CD4-positive, alpha-beta T cell (primary cell): ENCODE measurements at regions not wholly inside any gene's neighbourhood (a gene's known extent, or its start where the extent isn't known, plus 50 kb on each side); places are given as distances from the start of the nearest gene placed in this dataset.

Experiments
- ATAC-seq: fragments of 200-7000 bp; cut with Tn5 transposase; one replicate; pipeline ENCODE4 v1.10.0; 2022; ENCODE audit warnings: mild to moderate bottlenecking; ENCODE audit not compliant: poor library complexity
- CTCF ChIA-PET: fragments of 350-600 bp; sonication (Branson Sonifier 250); formaldehyde crosslinking; loops from one replicate; lab custom pipeline; 2021; ENCODE audit warnings: antibody characterized with exemption, inconsistent platforms; lab: Charles Lee
- POLR2A ChIA-PET: fragments of 350-600 bp; sonication (Branson Sonifier 250); formaldehyde crosslinking; loops from one replicate; lab custom pipeline; 2021; ENCODE audit warnings: antibody characterized with exemption, inconsistent platforms; lab: Charles Lee
- DNase-seq, 14 experiments: peaks; one replicate each; pipeline ENCODE4 v3.0.0-alpha.2; 2013 to 2020; ENCODE audit warnings: mixed read lengths in 2 of 14
- H3K27ac ChIP-seq, 2 donors: one replicate each; pipeline versions ENCODE4 v1.5.1 to v1.7.0; 2013; ENCODE audit warnings: low read length in 2 of 2, low read depth in 1 of 2, mild to moderate bottlenecking in 1 of 2
- H3K27me3 ChIP-seq, 2 experiments: 1 replicate in 1 of 2; 2 replicates in 1 of 2; pipeline versions ENCODE4 v1.6.1 to v1.7.0; 2013; ENCODE audit warnings: low read length in 2 of 2, control low read depth in 1 of 2, mild to moderate bottlenecking in 1 of 2, moderate library complexity in 1 of 2; ENCODE audit not compliant: insufficient read depth in 2 of 2, control insufficient read depth in 1 of 2
- H3K36me3 ChIP-seq: one replicate; pipeline ENCODE4 v1.6.1; 2013; ENCODE audit warnings: low read length, control low read depth; ENCODE audit not compliant: insufficient read depth
- H3K4me1 ChIP-seq: one replicate; pipeline ENCODE4 v1.6.1; 2013; ENCODE audit warnings: low read length, control low read depth; ENCODE audit not compliant: insufficient read depth
- H3K4me3 ChIP-seq: one replicate; pipeline ENCODE4 v1.5.1; 2013; ENCODE audit warnings: mild to moderate bottlenecking, low read length, moderate library complexity
- H3K9me3 ChIP-seq, 2 experiments: 1 replicate in 1 of 2; 2 replicates in 1 of 2; pipeline versions ENCODE4 v1.6.1 to v1.7.0; 2013; ENCODE audit warnings: low read length in 2 of 2, mild to moderate bottlenecking in 2 of 2, control low read depth in 1 of 2, moderate library complexity in 1 of 2; ENCODE audit not compliant: control insufficient read depth in 1 of 2, insufficient read depth in 1 of 2
- H3K27ac Mint-ChIP-seq: one replicate; pipeline ENCODE4 v1.8.0; 2020; ENCODE audit warnings: mixed read lengths
- H3K27me3 Mint-ChIP-seq: one replicate; pipeline ENCODE4 v1.8.0; 2021; ENCODE audit warnings: mixed read lengths
- H3K36me3 Mint-ChIP-seq: one replicate; pipeline ENCODE4 v1.8.0; 2021; ENCODE audit warnings: low read depth, mixed read lengths
- H3K4me1 Mint-ChIP-seq: one replicate; pipeline ENCODE4 v1.8.0; 2021; ENCODE audit warnings: low read depth, mixed read lengths
- H3K4me3 Mint-ChIP-seq: one replicate; pipeline ENCODE4 v1.8.0; 2020; ENCODE audit warnings: mild to moderate bottlenecking, mixed read lengths
- H3K9me3 Mint-ChIP-seq: one replicate; pipeline ENCODE4 v1.8.0; 2020; ENCODE audit warnings: mixed read lengths
- CTCF ChIP-seq: fragments of 200-600 bp; IDR thresholded peaks from one replicate; pipeline ENCODE4 v1.8.0; 2022; ENCODE audit warnings: antibody characterized with exemption, mild to moderate bottlenecking
- intact Hi-C, 2 experiments: fragments of 100-400 bp; cut with DNase I in 1 of 2; cut with micrococcal nuclease in 1 of 2; formaldehyde crosslinking; loops; one replicate each; pipeline versions ENCODE4 v1.15.1 to v1.9.0; 2023 to 2025; cut with DNase I, micrococcal nuclease

DNA sequence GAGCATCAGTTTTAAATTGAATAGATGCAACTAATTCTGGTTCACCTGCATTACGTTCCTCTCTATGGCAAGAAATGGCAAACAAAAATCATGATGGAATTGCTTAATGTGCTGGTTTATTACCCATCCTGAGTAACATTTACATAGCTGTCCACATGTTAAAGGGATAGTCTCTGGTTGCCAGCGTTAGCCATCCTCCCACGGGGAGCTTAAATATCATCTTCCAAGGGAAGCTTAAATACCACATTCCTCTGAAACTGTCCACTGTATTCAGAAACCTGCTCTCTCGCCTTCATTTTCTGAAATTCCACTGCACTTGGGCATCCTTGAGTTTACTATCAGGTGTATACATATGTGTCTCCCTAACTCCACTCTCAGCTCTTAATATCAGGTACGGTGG lies 586.6 kb downstream of the TLL1 start:
- Histone ChIP-seq H3K4me1 (no peaks in the 10 kb centered on the region), H3K36me3 (no peaks in the 10 kb centered on the region), H3K9me3 (peaks cover 0 to 4% of the 10 kb centered on the region in 2 experiments), H3K4me3 (no peak overlapping the region), H3K27ac (no peak overlapping the region), H3K27me3 (no peaks in the 10 kb centered on the region)
- H3K36me3 Mint-ChIP-seq: no peaks in the 10 kb centered on the region
- H3K27ac Mint-ChIP-seq: no peak overlapping the region
- ChIA-PET CTCF (no interaction called here), POLR2A (no interaction called here)
- no peaks in the 10 kb centered on the region for H3K27me3 Mint-ChIP-seq
- no peak overlapping the region for H3K4me3 Mint-ChIP-seq
- no peaks in the 10 kb centered on the region for H3K4me1 Mint-ChIP-seq
- H3K9me3 Mint-ChIP-seq: peaks cover 10% of the 10 kb centered on the region
- intact Hi-C loops: no loop called here
- no peak for DNase-seq
- no peak for TF ChIP-seq CTCF
- no peak for ATAC-seq

- Histone ChIP-seq H3K4me1 (no peaks in the 10 kb centered on the region), H3K9me3 (no peaks in the 10 kb centered on the region), H3K27me3 (no peaks in the 10 kb centered on the region), H3K36me3 (no peaks in the 10 kb centered on the region), H3K27ac (no peak overlapping the region), H3K4me3 (no peak overlapping the region)
- no peak overlapping the region for H3K4me3 Mint-ChIP-seq
- POLR2A ChIA-PET: no interaction called here
- H3K4me1 Mint-ChIP-seq: no peaks in the 10 kb centered on the region
- H3K36me3 Mint-ChIP-seq: no peaks in the 10 kb centered on the region
- CTCF ChIA-PET: no interaction called here
- H3K9me3 Mint-ChIP-seq: peaks cover 3% of the 10 kb centered on the region
- intact Hi-C loops: no loop called here
- ATAC-seq (no peak), DNase-seq (no peak)
- TF ChIP-seq CTCF: no peak
- H3K27me3 Mint-ChIP-seq: no peaks in the 10 kb centered on the region
- H3K27ac Mint-ChIP-seq: no peak overlapping the region
These were observed 587.9 kb downstream of the TLL1 start for GRCh38 chr4:166460769-166461550.

DNA sequence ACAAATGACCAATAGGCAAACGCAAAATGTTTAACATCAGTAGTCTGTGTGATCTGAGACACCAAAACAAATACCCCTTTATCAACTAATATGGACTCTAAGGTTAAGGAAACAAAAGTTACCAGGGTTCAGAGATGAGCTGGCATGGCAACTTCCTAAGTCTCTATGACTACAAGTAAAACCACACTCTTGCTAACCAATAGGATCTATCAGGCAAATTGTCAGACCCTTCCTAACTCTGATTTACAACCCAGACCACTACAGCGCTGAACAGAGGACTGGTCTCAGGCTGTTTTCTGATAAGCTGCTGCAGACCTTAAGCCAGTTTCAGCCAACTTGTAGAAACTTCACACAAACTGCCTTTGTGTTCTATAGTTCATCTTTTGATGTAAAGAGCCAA lies 608.0 kb downstream of the TLL1 start:
- intact Hi-C loops: no loop called here

More for the DNA sequence above, 608.0 kb downstream of the TLL1 start:
- H3K4me3 ChIP-seq: no peak overlapping the region
- H3K27ac Mint-ChIP-seq: no peak overlapping the region
- H3K4me1 ChIP-seq: no peaks in the 10 kb centered on the region
- ChIA-PET CTCF (no interaction called here), POLR2A (no interaction called here)
- no peaks in the 10 kb centered on the region for H3K4me1 Mint-ChIP-seq
- peaks cover 0 to 3% of the 10 kb centered on the region in 2 experiments for H3K9me3 ChIP-seq
- DNase-seq (no peak), ATAC-seq (no peak)
- H3K9me3 Mint-ChIP-seq: no peaks in the 10 kb centered on the region
- H3K27me3 ChIP-seq: no peaks in the 10 kb centered on the region
- H3K36me3 ChIP-seq: no peaks in the 10 kb centered on the region
- no peaks in the 10 kb centered on the region for H3K36me3 Mint-ChIP-seq
- no peaks in the 10 kb centered on the region for H3K27me3 Mint-ChIP-seq
- H3K4me3 Mint-ChIP-seq: no peak overlapping the region
- H3K27ac ChIP-seq: no peak overlapping the region
- TF ChIP-seq CTCF: no peak
